Liver (tissue), 7 donors: ENCODE measurements at regions not wholly inside any gene's neighbourhood (a gene's known extent, or its start where the extent isn't known, plus 50 kb on each side); places are given as distances from the start of the nearest gene placed in this dataset.

Experiments used
- DNase-seq: peaks from one replicate; pipeline ENCODE4 v3.0.0-alpha.2; 2017; ENCODE audit warnings: low spot score
- H3K27ac ChIP-seq, 2 donors: one replicate each; pipeline ENCODE4 v1.7.0; 2013; ENCODE audit warnings: inconsistent platforms in 2 of 2, low read length in 2 of 2, control low read depth in 1 of 2, low read depth in 1 of 2, mild to moderate bottlenecking in 1 of 2
- H3K27me3 ChIP-seq, 4 donors: one replicate each; pipeline versions ENCODE4 v1.6.1 to v1.7.0; 2013; ENCODE audit warnings: low read length in 3 of 4, inconsistent platforms in 1 of 4, mild to moderate bottlenecking in 1 of 4, moderate library complexity in 1 of 4; ENCODE audit not compliant: control insufficient read depth in 4 of 4, insufficient read depth in 4 of 4
- H3K36me3 ChIP-seq, 4 donors: one replicate each; pipeline versions ENCODE4 v1.6.1 to v1.7.0; 2013; ENCODE audit warnings: low read length in 3 of 4, mild to moderate bottlenecking in 3 of 4, low read depth in 1 of 4, moderate library complexity in 1 of 4; ENCODE audit not compliant: control insufficient read depth in 4 of 4, insufficient read depth in 3 of 4
- H3K4me1 ChIP-seq, 4 donors: one replicate each; pipeline versions ENCODE4 v1.6.1 to v1.7.0; 2013; ENCODE audit warnings: low read length in 3 of 4, mild to moderate bottlenecking in 3 of 4, moderate library complexity in 1 of 4; ENCODE audit not compliant: control insufficient read depth in 4 of 4, insufficient read depth in 4 of 4
- H3K4me3 ChIP-seq, 3 donors: one replicate each; pipeline versions ENCODE4 v1.6.1 to v1.7.0; 2013; ENCODE audit warnings: low read length in 3 of 3, control low read depth in 1 of 3, low read depth in 1 of 3, mild to moderate bottlenecking in 1 of 3
- H3K9ac ChIP-seq, 2 donors: one replicate each; pipeline ENCODE4 v1.7.0; 2013; ENCODE audit warnings: low read length in 2 of 2, mild to moderate bottlenecking in 2 of 2, moderate library complexity in 2 of 2, control low read depth in 1 of 2, low read depth in 1 of 2
- H3K9me3 ChIP-seq, 4 donors: one replicate each; pipeline versions ENCODE4 v1.6.1 to v1.7.0; 2013; ENCODE audit warnings: low read length in 3 of 4; ENCODE audit not compliant: control insufficient read depth in 4 of 4
- EGR1 ChIP-seq, 2 donors: IDR thresholded peaks; 2 replicates each; pipeline ENCODE4 v1.6.1; 2016 to 2018; ENCODE audit warnings: antibody characterized with exemption in 2 of 2, low read depth in 2 of 2
- FOXA2 ChIP-seq: IDR thresholded peaks from 2 replicates; pipeline ENCODE4 v1.6.1; 2016; ENCODE audit warnings: antibody characterized with exemption
- GABPA ChIP-seq, 2 donors: IDR thresholded peaks in 1 of 2; conservative IDR thresholded peaks in 1 of 2; 2 replicates each; pipeline ENCODE4 v1.6.1; 2016; ENCODE audit warnings: antibody characterized with exemption in 2 of 2, mild to moderate bottlenecking in 1 of 2, moderate library complexity in 1 of 2
- HNF4A ChIP-seq, 2 donors: conservative IDR thresholded peaks; 2 replicates each; pipeline ENCODE4 v1.6.1; 2016; ENCODE audit warnings: antibody characterized with exemption in 2 of 2, mild to moderate bottlenecking in 2 of 2
- HNF4G ChIP-seq: IDR thresholded peaks from 2 replicates; pipeline ENCODE4 v1.6.1; 2016; ENCODE audit warnings: antibody characterized with exemption
- RAD21 ChIP-seq, 2 donors: IDR thresholded peaks; 2 replicates each; pipeline ENCODE4 v1.6.1; 2016; ENCODE audit warnings: antibody characterized with exemption in 2 of 2, mild to moderate bottlenecking in 2 of 2
- REST ChIP-seq: IDR thresholded peaks from 2 replicates; pipeline ENCODE4 v1.6.1; 2016; ENCODE audit warnings: antibody characterized with exemption, mild to moderate bottlenecking
- RXRA ChIP-seq, 2 donors: IDR thresholded peaks; 2 replicates each; pipeline ENCODE4 v1.6.1; 2017 to 2018; ENCODE audit warnings: antibody characterized with exemption in 2 of 2, mild to moderate bottlenecking in 1 of 2
- SP1 ChIP-seq: IDR thresholded peaks from 2 replicates; pipeline ENCODE4 v1.6.1; 2018; ENCODE audit warnings: antibody characterized with exemption, mild to moderate bottlenecking
- TAF1 ChIP-seq: conservative IDR thresholded peaks from 2 replicates; pipeline ENCODE4 v1.6.1; 2016; ENCODE audit warnings: antibody characterized with exemption, mild to moderate bottlenecking
- ZBTB33 ChIP-seq: IDR thresholded peaks from 2 replicates; pipeline ENCODE4 v1.6.1; 2016; ENCODE audit warnings: antibody characterized with exemption
- WGBS: extraction: QIAGEN DNeasy Blood & Tissue Kit; methylation state at CpG from one replicate; pipeline ENCODE4 v1.1.7; 2013; 5-methylcytosine and 5-hydroxymethylcytosine counted together
- donor health status: healthy.
- donor health status: healthy.
- donor health status: healthy.
- donor health status: healthy.

- no peak overlapping the region for H3K9ac ChIP-seq
- H3K27me3 ChIP-seq, result no peaks in the 10 kb centered on the region
- H3K4me1 ChIP-seq, result no peaks in the 10 kb centered on the region
- TF ChIP-seq EGR1 (IDR thresholded peaks at IDR 0.05; ENCODE audit: low read depth in 2 of 2) (no peak), SP1 (no peak), GABPA (IDR thresholded peaks at IDR 0.05 in 1 of 2, conservative IDR thresholded peaks at IDR 0.05 in 1 of 2) (no peak), REST (no peak), HNF4G (no peak), HNF4A (conservative IDR thresholded peaks at IDR 0.05) (no peak)
- WGBS, result 90% methylated on average over 1 of the region's 1 CpG
- no peak overlapping the region for H3K4me3 ChIP-seq
- no peaks in the 10 kb centered on the region for H3K36me3 ChIP-seq
- DNase-seq, result no peak
- no peaks in the 10 kb centered on the region for H3K9me3 ChIP-seq
- H3K27ac ChIP-seq, result no peak overlapping the region
Measured at GRCh38 chr6:140752234-140752633, 1377.8 kb upstream of the CITED2 start.

- 83% methylated on average over 2 of the region's 2 CpGs for WGBS
Measured at GRCh38 chr6:140747114-140747513, 1372.7 kb upstream of the CITED2 start.

GRCh38 chr6:140744659-140745320 lies 1370.3 kb upstream of the CITED2 start:
- H3K4me1 ChIP-seq, result no peaks in the 10 kb centered on the region
- H3K27me3 ChIP-seq, result no peaks in the 10 kb centered on the region
- TF ChIP-seq HNF4A (conservative IDR thresholded peaks at IDR 0.05) (peak in 1 of 2 donors; percentile 7), ZBTB33 (no peak)
- 80% methylated on average over 2 of the region's 2 CpGs for WGBS
- no peaks in the 10 kb centered on the region for H3K9me3 ChIP-seq
- no peak for DNase-seq
- H3K4me3 ChIP-seq, result no peak overlapping the region
- H3K27ac ChIP-seq, result no peak overlapping the region
- H3K9ac ChIP-seq, result no peak overlapping the region
- no peaks in the 10 kb centered on the region for H3K36me3 ChIP-seq

More at GRCh38 chr6:140747114-140747513, 1372.7 kb upstream of the CITED2 start:
- Histone ChIP-seq H3K4me1 (no peaks in the 10 kb centered on the region), H3K9ac (no peak overlapping the region), H3K9me3 (no peaks in the 10 kb centered on the region), H3K27me3 (no peaks in the 10 kb centered on the region), H3K4me3 (peak overlapping the region in 1 of 3 donors; percentile 23), H3K36me3 (no peaks in the 10 kb centered on the region), H3K27ac (no peak overlapping the region)
- DNase-seq, result no peak
- TF ChIP-seq RXRA (IDR thresholded peaks at IDR 0.05) (no peak), ZBTB33 (no peak), FOXA2 (no peak), TAF1 (no peak), RAD21 (IDR thresholded peaks at IDR 0.05) (no peak)
